ENCODE measurements at regions not wholly inside any gene's neighbourhood (a gene's known extent, or its start where the extent isn't known, plus 50 kb on each side); places are given as distances from the start of the nearest gene placed in this dataset.

DNA sequence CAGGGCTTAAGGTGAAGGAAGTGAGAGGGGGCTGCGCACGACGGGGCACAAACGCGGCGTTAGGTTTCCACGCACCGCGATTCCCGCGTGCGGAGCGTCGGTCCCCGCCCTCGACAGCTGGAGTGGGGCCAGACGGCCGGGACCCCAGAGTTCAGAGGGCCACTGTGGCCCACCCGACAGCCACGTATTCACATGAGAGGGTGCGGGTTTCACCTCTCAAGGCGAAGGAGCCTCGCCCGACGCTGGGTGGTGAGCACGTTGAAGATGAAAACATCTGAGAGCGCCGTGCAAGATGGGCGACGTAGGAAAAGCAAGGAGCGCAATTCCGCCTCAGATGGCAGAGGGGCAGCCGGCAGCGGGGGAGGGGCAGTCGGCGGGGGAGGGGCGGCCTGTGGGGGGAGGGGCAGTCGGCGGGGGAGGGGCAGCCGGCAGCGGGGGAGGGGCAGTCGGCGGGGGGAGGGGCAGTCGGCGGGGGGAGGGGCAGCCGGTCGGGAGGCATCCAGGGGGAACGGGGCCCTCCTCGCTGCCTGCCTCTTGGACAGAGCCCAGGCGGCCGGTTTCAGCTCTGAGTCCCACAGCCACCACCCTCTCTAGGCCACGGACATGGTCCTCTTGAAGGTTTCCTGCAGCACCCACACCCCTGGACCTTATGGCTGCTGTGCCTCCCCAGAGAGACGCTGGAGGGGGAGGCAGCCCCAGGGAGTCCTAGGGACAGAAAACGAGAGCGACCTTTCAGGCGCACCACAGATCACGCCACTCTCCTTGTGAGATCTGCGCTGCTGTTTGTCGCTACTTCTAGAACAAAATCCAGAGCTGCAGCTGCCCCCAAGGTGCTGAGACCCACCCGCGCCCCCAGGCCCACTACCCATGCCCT is 113.7 kb downstream of the DLL1 start:
- DNase-seq, result no peak

- no peak for DNase-seq
Measured at GRCh38 chr6:170176136-170176897, 114.6 kb downstream of the DLL1 start.

GRCh38 chr6:170175644-170176135 is 115.2 kb downstream of the DLL1 start:
- no peak for DNase-seq

- no peak for DNase-seq
Measured at GRCh38 chr6:170174771-170175643, 115.9 kb downstream of the DLL1 start.

DNA sequence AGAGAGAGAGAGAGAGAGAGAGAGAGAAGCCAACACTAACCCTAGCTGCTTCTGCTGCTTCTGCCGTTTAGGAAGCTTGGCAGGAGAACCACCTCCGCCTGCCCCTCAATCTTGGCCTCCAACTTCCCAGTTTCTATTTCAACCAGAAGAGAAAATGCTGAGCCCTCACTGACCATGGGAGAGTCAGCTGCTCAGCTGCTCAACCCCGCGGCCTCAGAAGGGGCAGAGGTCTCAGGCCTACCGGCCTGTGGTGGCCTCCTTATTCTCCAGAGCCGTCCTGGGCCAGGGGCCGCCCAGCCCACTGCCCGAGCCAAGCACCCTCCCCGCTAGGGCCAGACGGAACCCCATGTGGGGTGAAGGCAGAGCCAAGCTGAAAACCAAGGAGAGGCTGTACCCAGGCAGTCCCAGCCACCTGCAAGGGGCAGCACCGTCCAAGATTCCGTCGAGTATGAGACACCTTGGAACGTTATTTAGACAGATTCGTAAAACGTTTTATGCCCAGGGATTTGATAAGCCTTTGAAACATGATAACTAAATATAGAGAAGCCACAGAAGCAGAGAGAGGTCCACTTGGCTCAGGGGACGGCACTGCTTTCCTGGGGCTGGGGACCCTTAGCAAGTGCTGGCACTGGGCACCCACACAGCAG is 116.6 kb downstream of the DLL1 start:
- no peak for DNase-seq

GRCh38 chr6:170173335-170173881 is 117.5 kb downstream of the DLL1 start:
- no peak for DNase-seq

DNA sequence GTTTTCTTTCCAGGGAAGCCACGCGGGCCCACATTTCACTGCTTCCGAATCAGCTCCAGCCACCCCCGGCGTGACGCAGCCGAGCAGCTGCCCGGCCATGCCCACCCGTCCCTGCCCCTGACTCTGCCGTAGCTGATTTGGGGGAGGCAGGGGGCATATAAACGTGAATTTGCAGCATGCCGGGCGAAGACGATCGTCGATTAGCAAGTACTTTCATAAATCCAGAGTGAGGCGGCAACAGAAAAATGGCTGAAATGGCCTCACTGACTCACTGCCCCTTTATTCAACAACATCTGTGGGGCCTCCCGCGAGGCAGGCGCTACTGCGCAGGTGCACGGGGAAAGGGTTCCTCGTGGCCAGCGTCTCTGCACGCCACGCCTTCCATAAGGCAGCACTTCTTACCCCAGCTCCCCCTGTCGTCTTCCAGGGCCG is 118.0 kb downstream of the DLL1 start:
- no peak for DNase-seq

GRCh38 chr6:170172392-170172791 is 118.5 kb downstream of the DLL1 start:
- DNase-seq, result no peak

GRCh38 chr6:170167657-170168159 is 123.2 kb downstream of the DLL1 start:
- no peak for DNase-seq

DNA sequence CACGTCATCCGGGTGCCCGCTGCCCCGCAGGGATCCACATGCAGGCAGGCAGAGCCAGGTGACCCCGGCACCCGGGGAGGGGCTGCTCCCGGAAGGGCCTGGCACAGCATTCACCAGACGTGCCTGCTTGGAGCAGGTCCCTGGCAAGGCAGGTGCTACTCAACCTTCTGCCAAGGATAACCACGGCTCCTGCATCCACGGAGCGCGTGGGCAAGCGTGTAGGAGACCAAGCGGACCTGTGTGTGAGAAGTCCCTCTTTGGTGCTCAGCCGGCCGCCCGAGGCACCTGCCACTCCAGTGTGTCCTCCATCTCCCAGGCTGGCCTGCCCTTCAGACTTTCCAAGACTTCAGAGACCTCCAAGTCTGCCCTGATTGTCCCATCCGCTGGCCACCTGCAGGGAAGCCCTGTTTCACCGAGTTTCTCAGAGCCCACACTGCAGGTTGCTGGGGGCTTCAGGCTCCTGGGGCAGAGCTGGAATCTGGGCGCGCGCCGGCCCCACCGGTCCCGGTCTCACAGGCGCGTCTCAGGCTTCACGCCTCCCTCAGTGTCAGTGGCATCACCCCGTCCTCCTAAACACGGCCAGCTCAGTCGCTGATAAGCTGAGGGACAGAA is 124.3 kb downstream of the DLL1 start:
- DNase-seq, result no peak

GRCh38 chr6:170165471-170166117 is 125.3 kb downstream of the DLL1 start:
- DNase-seq, result no peak

DNA sequence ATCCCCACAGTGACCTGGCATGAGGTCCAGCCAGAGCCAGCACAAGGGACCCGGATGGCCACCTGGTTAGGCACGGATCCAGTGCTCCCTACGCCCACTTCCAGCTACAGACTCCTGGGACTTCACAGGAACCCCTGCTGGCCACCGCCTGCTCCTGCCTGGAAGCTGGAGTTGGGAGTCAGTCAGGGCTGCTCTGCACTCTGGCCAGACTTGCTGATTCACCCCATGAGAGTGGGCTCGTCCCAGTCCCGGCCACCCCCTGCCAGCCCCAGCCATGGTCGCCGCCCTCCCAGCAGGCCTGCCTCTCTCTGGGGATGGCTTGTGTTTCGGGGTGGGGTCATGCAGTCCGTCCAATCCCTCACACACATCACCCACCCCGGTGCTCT is 125.8 kb downstream of the DLL1 start:
- no peak for DNase-seq

GRCh38 chr6:170164271-170164900 is 126.5 kb downstream of the DLL1 start:
- no peak for DNase-seq

DNA sequence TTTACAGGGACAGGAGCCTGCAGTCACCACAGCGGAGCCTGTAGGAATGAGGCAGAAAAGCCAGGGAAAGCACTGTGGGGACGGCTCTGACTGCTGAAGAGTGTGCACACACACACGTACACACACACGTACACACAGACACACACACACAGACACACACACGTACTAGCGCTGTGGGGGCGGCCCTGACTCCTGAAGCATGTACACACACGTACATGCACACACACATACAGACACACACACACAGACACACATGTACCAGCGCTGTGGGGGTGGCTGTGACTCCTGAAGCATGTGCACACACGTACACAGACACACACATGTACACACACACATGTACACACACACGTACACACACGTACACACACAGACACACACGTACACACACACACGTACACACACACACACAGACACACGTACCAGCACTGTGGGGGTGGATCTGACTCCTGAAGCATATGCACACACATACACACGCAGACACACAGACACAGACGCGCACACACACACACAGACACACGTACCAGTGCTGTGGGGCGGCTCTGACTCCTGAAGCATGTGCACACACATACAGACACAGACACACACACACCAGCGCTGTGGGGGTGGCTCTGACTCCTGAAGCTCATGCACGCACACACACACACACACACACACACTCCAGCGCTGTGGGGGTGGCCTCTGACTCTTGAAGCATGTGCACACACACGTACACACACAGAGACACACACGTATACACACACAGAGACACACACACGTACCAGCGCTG is 127.3 kb downstream of the DLL1 start:
- DNase-seq, result no peak

DNA sequence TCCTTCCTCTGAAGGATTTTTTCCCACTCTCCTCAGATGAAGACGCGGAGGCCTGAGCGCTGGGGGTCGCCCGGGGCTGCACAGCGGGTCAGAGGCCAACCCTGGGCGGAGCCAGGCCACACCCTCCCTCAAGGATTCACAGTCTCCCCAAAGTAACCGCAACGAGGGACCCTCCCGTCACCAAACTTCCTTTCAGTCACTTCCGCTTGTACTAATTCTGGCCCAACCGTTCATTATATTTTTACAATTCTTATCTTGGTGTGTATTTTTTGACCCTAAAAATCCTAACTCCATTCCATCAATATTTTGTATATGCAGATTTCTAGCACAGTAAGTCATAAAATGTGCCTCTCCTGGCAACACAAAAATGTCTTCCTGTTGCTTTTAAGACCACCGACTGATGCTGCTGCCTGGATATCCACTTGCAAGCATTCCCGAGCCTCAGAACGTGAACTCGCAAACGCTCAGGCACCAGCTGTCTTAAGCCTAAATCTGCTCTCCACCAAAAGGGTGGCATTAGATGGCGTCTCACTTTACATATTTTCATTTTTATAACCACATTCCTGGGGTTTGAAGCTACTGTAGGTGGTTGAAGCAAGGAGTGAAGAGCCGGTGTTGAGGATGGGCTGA is 128.0 kb downstream of the DLL1 start:
- no peak for DNase-seq

DNA sequence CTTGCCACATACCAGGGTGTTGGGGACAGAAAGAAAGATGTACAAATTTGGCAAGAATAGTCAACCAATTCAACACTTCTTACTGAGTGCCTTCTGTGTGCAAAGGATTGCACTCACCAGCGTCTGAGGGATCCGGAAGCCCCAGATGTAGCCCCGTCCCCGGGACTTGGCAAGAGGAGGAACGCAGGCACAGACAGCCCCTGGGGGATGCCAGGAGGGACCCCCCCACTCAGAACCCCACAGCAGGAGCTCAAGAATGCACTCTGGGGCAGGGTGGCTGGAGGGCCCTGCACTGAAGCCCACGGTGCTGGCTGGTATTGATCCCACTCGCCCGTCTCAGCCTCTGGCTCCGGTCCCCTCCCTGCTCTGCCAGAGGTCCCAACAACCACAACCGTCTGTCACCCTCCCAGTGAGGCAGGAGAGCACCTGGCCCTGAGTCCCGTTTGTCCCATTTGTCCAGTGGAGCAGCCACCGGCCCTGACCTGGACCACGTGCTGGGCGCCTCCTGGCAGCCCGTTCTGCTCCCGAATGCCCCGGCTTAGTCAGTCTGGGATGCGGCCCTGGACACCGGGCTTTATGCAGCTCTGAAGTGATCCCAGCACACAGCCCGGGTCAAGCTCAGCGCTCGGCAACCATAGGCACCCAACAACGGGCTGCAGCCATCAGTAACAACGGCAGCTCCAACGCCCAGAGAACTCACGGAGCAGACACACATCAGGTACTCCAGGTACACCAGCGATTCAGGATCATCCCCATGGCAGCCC is 128.7 kb downstream of the DLL1 start:
- no peak for DNase-seq

DNA sequence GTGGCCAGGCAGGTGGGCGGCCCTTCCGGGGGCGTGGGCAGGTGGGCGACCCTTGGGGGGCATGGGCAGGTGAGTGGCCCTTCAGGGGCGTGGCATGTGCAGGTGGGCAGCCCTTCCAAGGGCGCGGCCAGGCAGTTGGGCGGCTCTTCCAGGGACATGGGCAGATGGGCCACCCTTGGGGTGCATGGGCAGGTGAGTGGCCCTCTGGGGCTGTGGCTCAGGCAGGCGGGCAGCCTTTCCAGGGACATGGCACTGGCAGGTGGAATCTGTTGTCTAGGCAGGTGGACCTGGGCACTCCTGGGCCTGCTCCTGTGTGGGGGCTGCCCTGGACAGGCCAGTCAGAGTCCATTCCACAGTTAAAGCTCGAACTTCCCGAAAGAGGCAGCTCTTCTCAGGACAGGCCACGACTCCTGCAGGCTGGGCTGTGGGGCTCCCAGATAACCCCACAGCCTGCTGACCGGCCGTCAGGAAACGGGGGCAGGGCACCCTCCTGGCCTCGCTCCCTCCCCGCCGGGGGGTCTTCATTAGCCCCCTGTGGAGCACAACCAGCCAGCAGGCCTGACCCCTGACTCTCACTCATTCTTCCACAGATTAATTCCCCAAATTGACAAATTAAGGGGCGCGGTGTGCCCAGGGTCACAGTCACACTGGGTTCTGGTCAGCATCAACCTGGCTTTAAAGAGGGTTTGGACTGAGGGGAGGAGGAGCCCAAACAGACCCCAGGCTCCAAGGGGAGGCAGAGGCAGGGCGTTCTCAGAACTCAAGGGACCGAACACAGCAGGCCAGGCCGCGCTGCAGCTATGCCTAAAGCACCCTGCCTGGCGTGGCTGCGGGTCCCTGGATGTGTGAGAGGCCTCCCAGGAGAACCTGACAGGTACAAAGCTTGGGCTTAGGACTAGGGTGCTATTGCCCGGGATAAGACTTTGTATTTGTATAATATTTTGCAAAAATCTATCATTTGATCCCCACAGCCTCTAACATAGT is 130.0 kb downstream of the DLL1 start:
- DNase-seq, result no peak
